ENCODE measurements at regions not wholly inside any gene's neighbourhood (a gene's known extent, or its start where the extent isn't known, plus 50 kb on each side); places are given as distances from the start of the nearest gene placed in this dataset.
A peak's percentile ranks its signal among the peaks of the same experiment; 100 is the strongest.
"Not testable (repeated sequence)": the region's sequence is repeated elsewhere in the genome, so short reads cannot be mapped to it uniquely, and the experiment has no call there.

GRCh38 chr6:61622601-61623000, 663.4 kb downstream of the KHDRBS2 start:
- Histone ChIP-seq H3K27ac (ENCODE audit: low read depth, low read length) (no peak overlapping the region), H3K9me3 (ENCODE audit: control insufficient read depth, insufficient read depth, low read depth, low read length) (no peaks in the 10 kb centered on the region), H3K9ac (ENCODE audit: low read length) (no peak overlapping the region), H3K4me3 (ENCODE audit: low read depth, low read length) (no peak overlapping the region), H3K36me3 (ENCODE audit: control insufficient read depth, insufficient read depth, low read length) (no peaks in the 10 kb centered on the region), H3K27me3 (ENCODE audit: control insufficient read depth, insufficient read depth, low read length) (no peaks in the 10 kb centered on the region), H3K4me1 (ENCODE audit: control insufficient read depth, insufficient read depth, low read length) (no peaks in the 10 kb centered on the region)

- Histone ChIP-seq H3K27me3 (ENCODE audit: control insufficient read depth, insufficient read depth, low read length) (no peaks in the 10 kb centered on the region), H3K27ac (ENCODE audit: low read depth, low read length) (no peak overlapping the region), H3K9ac (ENCODE audit: low read length) (no peak overlapping the region), H3K36me3 (ENCODE audit: control insufficient read depth, insufficient read depth, low read length) (no peaks in the 10 kb centered on the region), H3K4me1 (ENCODE audit: control insufficient read depth, insufficient read depth, low read length) (no peaks in the 10 kb centered on the region), H3K4me3 (ENCODE audit: low read depth, low read length) (no peak overlapping the region), H3K9me3 (ENCODE audit: control insufficient read depth, insufficient read depth, low read depth, low read length) (no peaks in the 10 kb centered on the region)
These were observed 671.9 kb downstream of the KHDRBS2 start for GRCh38 chr6:61614119-61614518.

GRCh38 chr6:61606500-61606899, 679.5 kb downstream of the KHDRBS2 start:
- peak overlapping the region; percentile 76 for H3K27ac ChIP-seq (ENCODE audit: low read depth, low read length)
- peak overlapping the region; percentile 68 for H3K9ac ChIP-seq (ENCODE audit: low read length)
- H3K4me1 ChIP-seq (ENCODE audit: control insufficient read depth, insufficient read depth, low read length): peaks cover 17% of the 10 kb centered on the region
- H3K4me3 ChIP-seq (ENCODE audit: low read depth, low read length): peak overlapping the region; percentile 41
- peaks cover 7% of the 10 kb centered on the region for H3K9me3 ChIP-seq (ENCODE audit: control insufficient read depth, insufficient read depth, low read depth, low read length)
- no peaks in the 10 kb centered on the region for H3K27me3 ChIP-seq (ENCODE audit: control insufficient read depth, insufficient read depth, low read length)
- no peaks in the 10 kb centered on the region; the same call in 1 of the 2 replicates for H3K36me3 ChIP-seq (ENCODE audit: control insufficient read depth, insufficient read depth, low read length)

GRCh38 chr6:61605851-61606250, 680.2 kb downstream of the KHDRBS2 start:
- H3K4me1 ChIP-seq (ENCODE audit: control insufficient read depth, insufficient read depth, low read length): peaks cover 17% of the 10 kb centered on the region
- H3K9ac ChIP-seq (ENCODE audit: low read length): peak overlapping the region; percentile 68
- peaks cover 11% of the 10 kb centered on the region for H3K9me3 ChIP-seq (ENCODE audit: control insufficient read depth, insufficient read depth, low read depth, low read length)
- not testable (repeated sequence) for H3K27me3 ChIP-seq (ENCODE audit: control insufficient read depth, insufficient read depth, low read length); H3K36me3 ChIP-seq (ENCODE audit: control insufficient read depth, insufficient read depth, low read length)
- peak overlapping the region; percentile 76 for H3K27ac ChIP-seq (ENCODE audit: low read depth, low read length)
- H3K4me3 ChIP-seq (ENCODE audit: low read depth, low read length): peak overlapping the region; percentile 41

GRCh38 chr6:61602171-61602570, 683.9 kb downstream of the KHDRBS2 start:
- H3K4me1 ChIP-seq (ENCODE audit: control insufficient read depth, insufficient read depth, low read length): peaks cover 17% of the 10 kb centered on the region
- peaks cover 14% of the 10 kb centered on the region for H3K9me3 ChIP-seq (ENCODE audit: control insufficient read depth, insufficient read depth, low read depth, low read length)
- not testable (repeated sequence) for H3K9ac ChIP-seq (ENCODE audit: low read length); H3K27me3 ChIP-seq (ENCODE audit: control insufficient read depth, insufficient read depth, low read length); H3K27ac ChIP-seq (ENCODE audit: low read depth, low read length); H3K36me3 ChIP-seq (ENCODE audit: control insufficient read depth, insufficient read depth, low read length); H3K4me3 ChIP-seq (ENCODE audit: low read depth, low read length)

GRCh38 chr6:61592238-61592637, 693.8 kb downstream of the KHDRBS2 start:
- Histone ChIP-seq H3K9me3 (ENCODE audit: control insufficient read depth, insufficient read depth, low read depth, low read length) (no peaks in the 10 kb centered on the region), H3K4me1 (ENCODE audit: control insufficient read depth, insufficient read depth, low read length) (peaks cover 6% of the 10 kb centered on the region; the same call in 1 of the 2 replicates), H3K9ac (ENCODE audit: low read length) (no peak overlapping the region), H3K36me3 (ENCODE audit: control insufficient read depth, insufficient read depth, low read length) (no peaks in the 10 kb centered on the region), H3K27ac (ENCODE audit: low read depth, low read length) (no peak overlapping the region), H3K4me3 (ENCODE audit: low read depth, low read length) (no peak overlapping the region), H3K27me3 (ENCODE audit: control insufficient read depth, insufficient read depth, low read length) (no peaks in the 10 kb centered on the region)

- no peak overlapping the region for H3K4me3 ChIP-seq (ENCODE audit: low read depth, low read length)
- no peaks in the 10 kb centered on the region for H3K36me3 ChIP-seq (ENCODE audit: control insufficient read depth, insufficient read depth, low read length)
- peaks cover 4% of the 10 kb centered on the region for H3K4me1 ChIP-seq (ENCODE audit: control insufficient read depth, insufficient read depth, low read length)
- H3K9me3 ChIP-seq (ENCODE audit: control insufficient read depth, insufficient read depth, low read depth, low read length): no peaks in the 10 kb centered on the region
- no peak overlapping the region for H3K9ac ChIP-seq (ENCODE audit: low read length)
- H3K27ac ChIP-seq (ENCODE audit: low read depth, low read length): no peak overlapping the region
- no peaks in the 10 kb centered on the region for H3K27me3 ChIP-seq (ENCODE audit: control insufficient read depth, insufficient read depth, low read length)
These were observed 699.0 kb downstream of the KHDRBS2 start for GRCh38 chr6:61586934-61587537.

- no peak overlapping the region for H3K9ac ChIP-seq (ENCODE audit: low read length)
- H3K9me3 ChIP-seq (ENCODE audit: control insufficient read depth, insufficient read depth, low read depth, low read length): 0 out of 2 replicates have a peak, but pooled peaks cover 2% of the 10 kb centered on the region
- H3K27me3 ChIP-seq (ENCODE audit: control insufficient read depth, insufficient read depth, low read length): no peaks in the 10 kb centered on the region
- peaks cover 4% of the 10 kb centered on the region; the same call in 1 of the 2 replicates for H3K4me1 ChIP-seq (ENCODE audit: control insufficient read depth, insufficient read depth, low read length)
- no peak overlapping the region for H3K4me3 ChIP-seq (ENCODE audit: low read depth, low read length)
- no peaks in the 10 kb centered on the region for H3K36me3 ChIP-seq (ENCODE audit: control insufficient read depth, insufficient read depth, low read length)
- no peak overlapping the region for H3K27ac ChIP-seq (ENCODE audit: low read depth, low read length)
These were observed 700.5 kb downstream of the KHDRBS2 start for GRCh38 chr6:61585504-61585903.

GRCh38 chr6:61562098-61562497, 723.9 kb downstream of the KHDRBS2 start:
- Histone ChIP-seq H3K9me3 (ENCODE audit: control insufficient read depth, insufficient read depth, low read depth, low read length) (peaks cover 5% of the 10 kb centered on the region; the same call in 1 of the 2 replicates), H3K9ac (ENCODE audit: low read length) (no peak overlapping the region), H3K4me3 (ENCODE audit: low read depth, low read length) (no peak overlapping the region), H3K27ac (ENCODE audit: low read depth, low read length) (no peak overlapping the region), H3K36me3 (ENCODE audit: control insufficient read depth, insufficient read depth, low read length) (no peaks in the 10 kb centered on the region), H3K4me1 (ENCODE audit: control insufficient read depth, insufficient read depth, low read length) (peaks cover 5% of the 10 kb centered on the region; the same call in 1 of the 2 replicates), H3K27me3 (ENCODE audit: control insufficient read depth, insufficient read depth, low read length) (peaks cover 31% of the 10 kb centered on the region; the same call in 1 of the 2 replicates)

- H3K9ac ChIP-seq (ENCODE audit: low read length): no peak overlapping the region
- H3K27me3 ChIP-seq (ENCODE audit: control insufficient read depth, insufficient read depth, low read length): peaks cover 26% of the 10 kb centered on the region; the same call in 1 of the 2 replicates
- H3K36me3 ChIP-seq (ENCODE audit: control insufficient read depth, insufficient read depth, low read length): no peaks in the 10 kb centered on the region
- peaks cover 10% of the 10 kb centered on the region for H3K9me3 ChIP-seq (ENCODE audit: control insufficient read depth, insufficient read depth, low read depth, low read length)
- no peak overlapping the region for H3K27ac ChIP-seq (ENCODE audit: low read depth, low read length)
- peaks cover 5% of the 10 kb centered on the region; the same call in 1 of the 2 replicates for H3K4me1 ChIP-seq (ENCODE audit: control insufficient read depth, insufficient read depth, low read length)
- H3K4me3 ChIP-seq (ENCODE audit: low read depth, low read length): no peak overlapping the region
These were observed 727.2 kb downstream of the KHDRBS2 start for GRCh38 chr6:61558796-61559195.

GRCh38 chr6:61555993-61556392, 730.0 kb downstream of the KHDRBS2 start:
- Histone ChIP-seq H3K4me1 (ENCODE audit: control insufficient read depth, insufficient read depth, low read length) (no peaks in the 10 kb centered on the region), H3K9ac (ENCODE audit: low read length) (no peak overlapping the region), H3K36me3 (ENCODE audit: control insufficient read depth, insufficient read depth, low read length) (no peaks in the 10 kb centered on the region), H3K27me3 (ENCODE audit: control insufficient read depth, insufficient read depth, low read length) (peaks cover 7% of the 10 kb centered on the region; the same call in 1 of the 2 replicates), H3K4me3 (ENCODE audit: low read depth, low read length) (no peak overlapping the region), H3K9me3 (ENCODE audit: control insufficient read depth, insufficient read depth, low read depth, low read length) (peaks cover 13% of the 10 kb centered on the region), H3K27ac (ENCODE audit: low read depth, low read length) (no peak overlapping the region)
